Naive thymus-derived CD4-positive, alpha-beta T cell (primary cell): ENCODE measurements at regions not wholly inside any gene's neighbourhood (a gene's known extent, or its start where the extent isn't known, plus 50 kb on each side); places are given as distances from the start of the nearest gene placed in this dataset.
"Not testable (repeated sequence)": the region's sequence is repeated elsewhere in the genome, so short reads cannot be mapped to it uniquely, and the experiment has no call there.

Source experiments
- ATAC-seq: fragments of 150-1000 bp; cut with Tn5 transposase; 2 replicates; pipeline ENCODE4 v1.10.0; 2021; ENCODE audit warnings: mild to moderate bottlenecking, moderate library complexity
- CTCF ChIA-PET: fragments of 350-600 bp; sonication (Branson Sonifier 250); formaldehyde crosslinking; loops from one replicate; lab custom pipeline; 2021; ENCODE audit warnings: antibody characterized with exemption; lab: Charles Lee
- POLR2A ChIA-PET: fragments of 350-600 bp; sonication (Branson Sonifier 250); formaldehyde crosslinking; loops from one replicate; lab custom pipeline; 2021; ENCODE audit warnings: antibody characterized with exemption, inconsistent platforms; lab: Charles Lee
- DNase-seq, 9 donors: peaks; one replicate each; pipeline versions ENCODE4 v3.0.0 to v3.0.0-alpha.2; 2020 to 2022; ENCODE audit warnings: mixed read lengths in 1 of 9
- H3K27ac ChIP-seq: one replicate; pipeline ENCODE4 v1.7.0; 2013; ENCODE audit warnings: mild to moderate bottlenecking, low read depth, low read length, moderate library complexity
- H3K27me3 ChIP-seq, 2 donors: one replicate each; pipeline ENCODE4 v1.7.0; 2013; ENCODE audit warnings: low read length in 2 of 2, mild to moderate bottlenecking in 2 of 2, moderate library complexity in 2 of 2; ENCODE audit not compliant: control insufficient read depth in 2 of 2, insufficient read depth in 2 of 2
- H3K36me3 ChIP-seq, 3 experiments: 1 replicate in 2 of 3; 2 replicates in 1 of 3; pipeline ENCODE4 v1.7.0; 2013; ENCODE audit warnings: low read length in 3 of 3, mild to moderate bottlenecking in 3 of 3, moderate library complexity in 1 of 3; ENCODE audit not compliant: insufficient read depth in 3 of 3, control insufficient read depth in 2 of 3
- H3K4me1 ChIP-seq, 2 donors: one replicate each; pipeline ENCODE4 v1.7.0; 2013; ENCODE audit warnings: low read length in 2 of 2, mild to moderate bottlenecking in 2 of 2, moderate library complexity in 1 of 2; ENCODE audit not compliant: control insufficient read depth in 2 of 2, insufficient read depth in 2 of 2
- H3K4me3 ChIP-seq: 2 replicates; pipeline ENCODE4 v1.7.0; 2013; ENCODE audit warnings: mild to moderate bottlenecking, low read length
- H3K9me3 ChIP-seq, 3 experiments: 1 replicate in 2 of 3; 2 replicates in 1 of 3; pipeline ENCODE4 v1.7.0; 2013; ENCODE audit warnings: low read length in 3 of 3; ENCODE audit not compliant: control insufficient read depth in 2 of 3
- H3K27ac Mint-ChIP-seq, 9 donors: one replicate each; pipeline ENCODE4 v1.8.0; 2020 to 2022; ENCODE audit warnings: mixed read lengths in 9 of 9, mild to moderate bottlenecking in 8 of 9, moderate library complexity in 5 of 9, inconsistent platforms in 2 of 9
- H3K27me3 Mint-ChIP-seq, 5 donors: one replicate each; pipeline ENCODE4 v1.8.0; 2021 to 2022; ENCODE audit warnings: mixed read lengths in 5 of 5, mild to moderate bottlenecking in 1 of 5
- H3K36me3 Mint-ChIP-seq, 5 donors: one replicate each; pipeline ENCODE4 v1.8.0; 2020 to 2022; ENCODE audit warnings: mixed read lengths in 5 of 5, mild to moderate bottlenecking in 3 of 5, inconsistent platforms in 1 of 5
- H3K4me1 Mint-ChIP-seq, 7 donors: one replicate each; pipeline ENCODE4 v1.8.0; 2020 to 2022; ENCODE audit warnings: mixed read lengths in 7 of 7, mild to moderate bottlenecking in 3 of 7, inconsistent platforms in 1 of 7
- H3K4me3 Mint-ChIP-seq, 10 donors: one replicate each; pipeline ENCODE4 v1.8.0; 2020 to 2022; ENCODE audit warnings: mild to moderate bottlenecking in 10 of 10, mixed read lengths in 10 of 10, moderate library complexity in 6 of 10, inconsistent platforms in 2 of 10
- H3K9me3 Mint-ChIP-seq, 11 donors: one replicate each; pipeline ENCODE4 v1.8.0; 2020 to 2022; ENCODE audit warnings: mixed read lengths in 11 of 11, mild to moderate bottlenecking in 4 of 11, inconsistent platforms in 1 of 11, moderate library complexity in 1 of 11
- intact Hi-C, 2 donors: fragments of 100-400 bp; cut with micrococcal nuclease; formaldehyde crosslinking; loops; one replicate each; pipeline ENCODE4 v1.15.1; 2023

GRCh38 chr9:3742586-3742985, 216.8 kb upstream of the RFX3 start:
- ATAC-seq (no peak), DNase-seq (no peak)
- intact Hi-C loops = no loop called here
- Mint-ChIP-seq H3K27me3 (peaks cover 0 to 12% (median 4%) of the 10 kb centered on the region in 5 donors), H3K9me3 (peaks cover 0 to 3% (median 0%) of the 10 kb centered on the region in 11 donors), H3K4me3 (no peak overlapping the region), H3K27ac (no peak overlapping the region), H3K4me1 (peaks cover 0 to 11% (median 0%) of the 10 kb centered on the region in 7 donors), H3K36me3 (peaks cover 0 to 2% (median 0%) of the 10 kb centered on the region in 5 donors)
- no peaks in the 10 kb centered on the region for H3K27me3 ChIP-seq
- POLR2A ChIA-PET = no interaction called here
- H3K36me3 ChIP-seq = no peaks in the 10 kb centered on the region
- no peak overlapping the region for H3K4me3 ChIP-seq
- no peaks in the 10 kb centered on the region for H3K4me1 ChIP-seq
- no peaks in the 10 kb centered on the region for H3K9me3 ChIP-seq
- no peak overlapping the region for H3K27ac ChIP-seq
- CTCF ChIA-PET = interaction anchor here (1.1 kb wide), 1 partner anchor 13 kb away, joined by 3 read pairs; no protein-coding TSS in a partner anchor

- no peak overlapping the region for H3K4me3 Mint-ChIP-seq
- intact Hi-C loops = no loop called here
- POLR2A ChIA-PET = no interaction called here
- Histone ChIP-seq H3K4me3 (no peak overlapping the region), H3K27ac (no peak overlapping the region), H3K4me1 (no peaks in the 10 kb centered on the region), H3K36me3 (no peaks in the 10 kb centered on the region), H3K27me3 (no peaks in the 10 kb centered on the region), H3K9me3 (no peaks in the 10 kb centered on the region)
- no peak for DNase-seq
- H3K36me3 Mint-ChIP-seq = peaks cover 0 to 2% (median 0%) of the 10 kb centered on the region in 5 donors
- peaks cover 0 to 11% (median 0%) of the 10 kb centered on the region in 7 donors for H3K4me1 Mint-ChIP-seq
- H3K27me3 Mint-ChIP-seq = peaks cover 0 to 12% (median 4%) of the 10 kb centered on the region in 5 donors
- no peak overlapping the region for H3K27ac Mint-ChIP-seq
- CTCF ChIA-PET = interaction anchor here (1.1 kb wide), 1 partner anchor 12 kb away, joined by 3 read pairs; no protein-coding TSS in a partner anchor
- peaks cover 0 to 3% (median 0%) of the 10 kb centered on the region in 11 donors for H3K9me3 Mint-ChIP-seq
- no peak for ATAC-seq
These were observed 215.9 kb upstream of the RFX3 start for GRCh38 chr9:3741729-3742128.

GRCh38 chr9:3740690-3741419, 215.1 kb upstream of the RFX3 start:
- Histone ChIP-seq H3K4me3 (no peak overlapping the region), H3K4me1 (no peaks in the 10 kb centered on the region), H3K27me3 (no peaks in the 10 kb centered on the region), H3K36me3 (no peaks in the 10 kb centered on the region), H3K9me3 (no peaks in the 10 kb centered on the region), H3K27ac (no peak overlapping the region)
- H3K27me3 Mint-ChIP-seq = peaks cover 0 to 9% (median 4%) of the 10 kb centered on the region in 5 donors
- H3K27ac Mint-ChIP-seq = peak overlapping the region in 1 of 9 donors; percentile 38
- ATAC-seq (no peak), DNase-seq (no peak)
- no peaks in the 10 kb centered on the region for H3K36me3 Mint-ChIP-seq
- no peak overlapping the region for H3K4me3 Mint-ChIP-seq
- intact Hi-C loops = no loop called here
- ChIA-PET POLR2A (no interaction called here), CTCF (no interaction called here)
- H3K9me3 Mint-ChIP-seq = peaks cover 0 to under 1% (median 0%) of the 10 kb centered on the region in 11 donors
- H3K4me1 Mint-ChIP-seq = peaks cover 0 to 6% (median 0%) of the 10 kb centered on the region in 7 donors

DNA sequence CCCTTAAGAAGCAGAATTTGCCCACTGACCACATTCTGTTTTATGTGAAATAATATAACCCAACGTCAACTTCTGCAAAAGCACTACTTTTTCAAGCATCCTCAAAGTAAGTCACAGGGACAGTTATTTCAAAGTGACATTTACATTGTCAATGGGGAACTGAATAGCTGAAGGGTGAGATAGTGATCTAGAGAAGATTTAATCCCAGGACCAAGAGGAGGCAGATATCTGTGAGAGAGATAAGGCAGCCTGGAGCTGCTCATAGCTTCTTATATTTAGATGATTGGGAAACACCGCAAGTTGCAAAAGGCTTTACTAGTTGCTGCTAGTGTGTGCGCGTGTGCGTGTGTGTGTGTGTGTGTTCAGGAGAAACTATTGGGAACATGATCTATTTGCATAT, 210.4 kb upstream of the RFX3 start:
- Histone ChIP-seq H3K27me3 (no peaks in the 10 kb centered on the region), H3K4me1 (no peaks in the 10 kb centered on the region), H3K9me3 (no peaks in the 10 kb centered on the region), H3K36me3 (no peaks in the 10 kb centered on the region), H3K4me3 (no peak overlapping the region), H3K27ac (no peak overlapping the region)
- peak; percentile 60 for ATAC-seq
- no peaks in the 10 kb centered on the region for H3K27me3 Mint-ChIP-seq
- peaks cover 0 to 11% (median 5%) of the 10 kb centered on the region in 7 donors for H3K4me1 Mint-ChIP-seq
- H3K9me3 Mint-ChIP-seq = no peaks in the 10 kb centered on the region
- H3K36me3 Mint-ChIP-seq = no peaks in the 10 kb centered on the region
- no peak for DNase-seq
- H3K4me3 Mint-ChIP-seq = no peak overlapping the region
- ChIA-PET CTCF (interaction anchor here (1.1 kb wide), 1 partner anchor 602 kb away, joined by 4 read pairs; no protein-coding TSS in a partner anchor), POLR2A (no interaction called here)
- H3K27ac Mint-ChIP-seq = no peak overlapping the region
- intact Hi-C loops = no loop called here

GRCh38 chr9:3735251-3735650, 209.4 kb upstream of the RFX3 start:
- Mint-ChIP-seq H3K4me3 (no peak overlapping the region), H3K27ac (no peak overlapping the region), H3K9me3 (no peaks in the 10 kb centered on the region), H3K4me1 (peaks cover 0 to 20% (median 5%) of the 10 kb centered on the region in 7 donors), H3K27me3 (no peaks in the 10 kb centered on the region), H3K36me3 (no peaks in the 10 kb centered on the region)
- Histone ChIP-seq H3K27ac (no peak overlapping the region), H3K4me1 (no peaks in the 10 kb centered on the region), H3K27me3 (no peaks in the 10 kb centered on the region), H3K36me3 (no peaks in the 10 kb centered on the region), H3K4me3 (no peak overlapping the region), H3K9me3 (no peaks in the 10 kb centered on the region)
- intact Hi-C loops = no loop called here
- DNase-seq = no peak
- no peak for ATAC-seq
- ChIA-PET POLR2A (no interaction called here), CTCF (no interaction called here)

- H3K36me3 ChIP-seq, H3K4me1 ChIP-seq, H3K27ac ChIP-seq, H3K27ac Mint-ChIP-seq, H3K9me3 Mint-ChIP-seq, ATAC-seq, H3K27me3 ChIP-seq, DNase-seq, H3K4me3 Mint-ChIP-seq, H3K4me3 ChIP-seq, H3K27me3 Mint-ChIP-seq, H3K36me3 Mint-ChIP-seq, POLR2A ChIA-PET, H3K9me3 ChIP-seq: not testable (repeated sequence)
- CTCF ChIA-PET = interaction anchor here (0.6 to 1.5 kb wide), 4 partner anchors 11 to 632 kb away, joined by 3 to 4 read pairs (median 3); no protein-coding TSS in a partner anchor
- peaks cover 0 to 18% (median 5%) of the 10 kb centered on the region in 7 donors for H3K4me1 Mint-ChIP-seq
- intact Hi-C loops = loop anchor here (5.0 kb wide), 3 partner anchors 384 to 634 kb away; no protein-coding TSS in a partner anchor
These were observed 207.9 kb upstream of the RFX3 start for GRCh38 chr9:3733527-3734262.
